OCI-LY7 (cell line): ENCODE measurements at regions not wholly inside any gene's neighbourhood (a gene's known extent, or its start where the extent isn't known, plus 50 kb on each side); places are given as distances from the start of the nearest gene placed in this dataset.

ENCODE experiments used
- BruUV-seq: library from RNA; stranded (reverse); fragments of 400-500 nt; replicated peaks from 2 replicates; lab custom pipeline; 2021; lab: Mats Ljungman, UMichigan
- CTCF ChIA-PET: fragments of 300-600 bp; sonication (Branson Sonifier 250); formaldehyde crosslinking; loops from one replicate; lab custom pipeline; 2022; ENCODE audit warnings: antibody characterized with exemption; ENCODE audit not compliant: unreplicated experiment; lab: Charles Lee
- POLR2A ChIA-PET: fragments of 300-600 bp; sonication (Branson Sonifier 250); formaldehyde crosslinking; loops from one replicate; lab custom pipeline; 2022; ENCODE audit warnings: antibody characterized with exemption; lab: Charles Lee
- DNase-seq: peaks from one replicate; pipeline ENCODE4 v3.0.0-alpha.2; 2015; ENCODE audit warnings: low spot score
- H2AFZ ChIP-seq: fragments of 200-600 bp; sonication (generic), shearing (Covaris generic); 2 replicates; pipeline ENCODE4 v1.6.1; 2014; ENCODE audit warnings: mild to moderate bottlenecking, antibody characterized with exemption, low read length, moderate library complexity
- H3K27ac ChIP-seq: fragments of 200-600 bp; sonication (generic); 2 replicates; pipeline ENCODE4 v1.5.1; 2014; ENCODE audit warnings: mixed run types, low read depth, mild to moderate bottlenecking, moderate library complexity, low read length, inconsistent platforms; ENCODE audit not compliant: poor library complexity, severe bottlenecking
- H3K36me3 ChIP-seq: fragments of 200-600 bp; sonication (generic); 2 replicates; pipeline ENCODE4 v1.6.1; 2014; ENCODE audit warnings: mild to moderate bottlenecking, antibody characterized with exemption, low read length, moderate library complexity, mixed read lengths; ENCODE audit not compliant: insufficient read depth
- H3K4me1 ChIP-seq: fragments of 200-600 bp; sonication (generic); 2 replicates; pipeline ENCODE4 v1.5.1; 2014; ENCODE audit warnings: mild to moderate bottlenecking, low read length; ENCODE audit not compliant: insufficient read depth, poor library complexity, severe bottlenecking
- H3K4me2 ChIP-seq: fragments of 200-600 bp; sonication (generic); 2 replicates; pipeline ENCODE4 v1.6.1; 2014; ENCODE audit warnings: mild to moderate bottlenecking, low read length
- H3K4me3 ChIP-seq: fragments of 200-600 bp; sonication (generic); 2 replicates; pipeline ENCODE4 v1.5.1; 2014; ENCODE audit warnings: mild to moderate bottlenecking, low read depth, low read length; ENCODE audit not compliant: poor library complexity, severe bottlenecking
- H3K79me2 ChIP-seq: fragments of 200-600 bp; sonication (generic); 2 replicates; pipeline ENCODE4 v1.6.1; 2016; ENCODE audit warnings: low read depth, mild to moderate bottlenecking, low read length, moderate library complexity, mixed read lengths; ENCODE audit not compliant: insufficient read depth
- H3K9me2 ChIP-seq: fragments of 200-600 bp; sonication (generic); 2 replicates; pipeline ENCODE4 v1.6.1; 2016; ENCODE audit warnings: mild to moderate bottlenecking, low read length, mixed read lengths; ENCODE audit not compliant: insufficient read depth
- H3K9me3 ChIP-seq: fragments of 200-600 bp; sonication (generic); 2 replicates; pipeline ENCODE4 v1.6.1; 2014; ENCODE audit warnings: mild to moderate bottlenecking, mixed run types, low read length, mixed read lengths
- H4K20me1 ChIP-seq: fragments of 200-600 bp; sonication (generic); 2 replicates; pipeline ENCODE4 v1.6.1; 2014; ENCODE audit warnings: mild to moderate bottlenecking, antibody characterized with exemption, low read length, moderate library complexity, mixed read lengths; ENCODE audit not compliant: insufficient read depth
- EZH2phosphoT487 ChIP-seq: fragments of 200-600 bp; sonication (generic); IDR thresholded peaks from 2 replicates; pipeline ENCODE4 v1.6.1; 2018; ENCODE audit warnings: low read depth, borderline replicate concordance, mild to moderate bottlenecking, mixed run types, antibody characterized with exemption, low read length, moderate library complexity, mixed read lengths
- intact Hi-C: fragments of 100-400 bp; cut with micrococcal nuclease; formaldehyde crosslinking; loops from one replicate; pipeline ENCODE4 v1.10.0; 2022; ENCODE audit not compliant: unreplicated experiment
- TF ChIP-seq, protein P1 (sequence below): fragments of 200-600 bp; sonication (generic); conservative IDR thresholded peaks from 2 replicates; pipeline ENCODE4 v1.5.1; 2014; ENCODE audit warnings: mild to moderate bottlenecking, antibody characterized with exemption, low read length, moderate library complexity, mixed read lengths

DNA sequence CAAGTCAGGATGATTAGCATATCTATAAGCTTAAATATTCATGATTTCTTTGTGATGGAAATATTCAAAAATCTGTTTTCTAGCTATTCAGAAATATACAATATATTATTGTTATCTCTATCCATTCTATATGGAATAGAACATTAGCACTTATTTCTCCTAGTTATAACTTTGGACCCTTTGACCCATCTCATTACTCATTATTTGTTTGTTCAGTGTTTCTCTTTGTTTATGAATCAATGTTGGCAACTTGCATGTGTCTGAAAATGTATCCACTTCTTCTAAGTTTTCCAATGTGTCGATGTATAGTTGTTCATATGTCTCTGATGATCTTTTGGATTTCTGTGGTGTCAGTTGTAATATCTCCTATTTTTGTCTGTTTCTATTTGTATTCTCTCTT lies 1059.3 kb downstream of the CDH9 start:
- Histone ChIP-seq H3K4me1 (no peaks in the 10 kb centered on the region), H3K4me2 (no peak overlapping the region), H2AFZ (no peak overlapping the region), H4K20me1 (no peaks in the 10 kb centered on the region), H3K9me3 (no peaks in the 10 kb centered on the region), H3K79me2 (no peaks in the 10 kb centered on the region), H3K36me3 (no peaks in the 10 kb centered on the region), H3K27ac (no peak overlapping the region), H3K9me2 (no peaks in the 10 kb centered on the region), H3K4me3 (no peak overlapping the region)
- TF ChIP-seq, protein P1, sequence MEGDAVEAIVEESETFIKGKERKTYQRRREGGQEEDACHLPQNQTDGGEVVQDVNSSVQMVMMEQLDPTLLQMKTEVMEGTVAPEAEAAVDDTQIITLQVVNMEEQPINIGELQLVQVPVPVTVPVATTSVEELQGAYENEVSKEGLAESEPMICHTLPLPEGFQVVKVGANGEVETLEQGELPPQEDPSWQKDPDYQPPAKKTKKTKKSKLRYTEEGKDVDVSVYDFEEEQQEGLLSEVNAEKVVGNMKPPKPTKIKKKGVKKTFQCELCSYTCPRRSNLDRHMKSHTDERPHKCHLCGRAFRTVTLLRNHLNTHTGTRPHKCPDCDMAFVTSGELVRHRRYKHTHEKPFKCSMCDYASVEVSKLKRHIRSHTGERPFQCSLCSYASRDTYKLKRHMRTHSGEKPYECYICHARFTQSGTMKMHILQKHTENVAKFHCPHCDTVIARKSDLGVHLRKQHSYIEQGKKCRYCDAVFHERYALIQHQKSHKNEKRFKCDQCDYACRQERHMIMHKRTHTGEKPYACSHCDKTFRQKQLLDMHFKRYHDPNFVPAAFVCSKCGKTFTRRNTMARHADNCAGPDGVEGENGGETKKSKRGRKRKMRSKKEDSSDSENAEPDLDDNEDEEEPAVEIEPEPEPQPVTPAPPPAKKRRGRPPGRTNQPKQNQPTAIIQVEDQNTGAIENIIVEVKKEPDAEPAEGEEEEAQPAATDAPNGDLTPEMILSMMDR: no peak
- no peak for TF ChIP-seq EZH2phosphoT487
- no TSS peak for BruUV-seq
- DNase-seq: no peak
- ChIA-PET POLR2A (no interaction called here), CTCF (no interaction called here)
- intact Hi-C loops: no loop called here

DNA sequence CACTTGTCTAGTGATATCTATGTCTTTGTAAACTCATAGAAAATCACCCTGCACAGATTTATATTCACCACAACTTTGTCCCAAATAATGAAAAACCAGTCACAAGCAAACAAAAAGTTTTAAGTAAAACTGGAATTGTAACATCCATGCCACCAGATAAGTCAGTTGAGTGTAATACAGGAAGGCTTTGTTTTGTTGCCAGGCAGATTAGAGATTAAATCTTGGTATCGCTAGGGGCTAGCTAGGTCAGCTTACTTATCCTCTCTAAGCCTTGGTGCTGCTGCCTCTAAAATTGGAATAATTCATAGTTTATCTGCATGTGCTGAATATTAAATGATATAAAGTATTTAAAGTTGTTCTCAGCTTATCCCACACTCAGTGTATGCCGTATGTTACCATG lies 1062.5 kb downstream of the CDH9 start:
- Histone ChIP-seq H3K4me3 (no peak overlapping the region), H3K79me2 (no peaks in the 10 kb centered on the region), H4K20me1 (no peaks in the 10 kb centered on the region), H3K4me1 (no peaks in the 10 kb centered on the region), H3K9me2 (no peaks in the 10 kb centered on the region), H3K36me3 (no peaks in the 10 kb centered on the region), H3K4me2 (no peak overlapping the region), H2AFZ (no peak overlapping the region), H3K9me3 (no peaks in the 10 kb centered on the region), H3K27ac (no peak overlapping the region)
- POLR2A ChIA-PET: no interaction called here
- CTCF ChIA-PET: no interaction called here
- TF ChIP-seq, protein P1: no peak
- no peak for TF ChIP-seq EZH2phosphoT487
- no TSS peak for BruUV-seq
- DNase-seq: no peak
- intact Hi-C loops: no loop called here

DNA sequence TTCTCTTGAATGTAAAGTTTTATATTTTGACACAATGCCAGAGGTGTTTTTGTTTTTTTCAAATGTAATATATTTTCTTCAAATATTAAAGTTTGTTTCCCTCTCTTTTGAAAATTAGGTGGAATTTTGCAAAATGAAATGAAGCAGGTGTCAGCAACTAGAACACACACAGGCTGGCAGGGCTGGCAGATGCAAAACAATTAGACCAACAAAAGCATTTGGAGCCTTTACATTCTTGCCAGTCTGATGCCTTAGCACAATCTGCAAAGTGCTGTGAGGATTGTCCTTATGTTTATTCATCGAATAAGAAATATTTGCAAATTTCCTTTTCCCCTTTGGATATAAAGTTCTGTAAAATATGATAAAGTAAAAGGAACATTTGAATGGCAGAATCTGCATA lies 1063.9 kb downstream of the CDH9 start:
- intact Hi-C loops: no loop called here
- Histone ChIP-seq H3K79me2 (no peaks in the 10 kb centered on the region), H3K4me3 (no peak overlapping the region), H4K20me1 (no peaks in the 10 kb centered on the region), H3K36me3 (no peaks in the 10 kb centered on the region), H3K9me3 (no peaks in the 10 kb centered on the region), H2AFZ (no peak overlapping the region), H3K9me2 (no peaks in the 10 kb centered on the region), H3K4me1 (no peaks in the 10 kb centered on the region), H3K27ac (no peak overlapping the region), H3K4me2 (no peak overlapping the region)
- ChIA-PET POLR2A (no interaction called here), CTCF (no interaction called here)
- TF ChIP-seq EZH2phosphoT487: no peak
- TF ChIP-seq, protein P1: no peak
- no peak for DNase-seq
- BruUV-seq: no TSS peak
